Effector CD8-positive, alpha-beta T cell (primary cell): ENCODE measurements at regions not wholly inside any gene's neighbourhood (a gene's known extent, or its start where the extent isn't known, plus 50 kb on each side); places are given as distances from the start of the nearest gene placed in this dataset.
"Not testable (repeated sequence)": the region's sequence is repeated elsewhere in the genome, so short reads cannot be mapped to it uniquely, and the experiment has no call there.

Experiments
- DNase-seq: peaks from one replicate; lab custom pipeline; 2025; lab: John Stamatoyannopoulos, UW

- not testable (repeated sequence) for DNase-seq
Measured at GRCh38 chr6:30807566-30807965, 63.2 kb upstream of the IER3 start.

- DNase-seq: no peak
Measured at GRCh38 chr6:30806581-30807183, 62.3 kb upstream of the IER3 start.

GRCh38 chr6:30804333-30804732 lies 60.0 kb upstream of the IER3 start:
- no peak for DNase-seq

- no peak for DNase-seq
Measured at GRCh38 chr6:30802731-30803130, 58.4 kb upstream of the IER3 start.

GRCh38 chr6:30801950-30802349 lies 57.6 kb upstream of the IER3 start:
- DNase-seq: no peak

GRCh38 chr6:30800871-30801270 lies 56.5 kb upstream of the IER3 start:
- DNase-seq: no peak

- no peak for DNase-seq
Measured at GRCh38 chr6:30799210-30799609, 54.9 kb upstream of the IER3 start.

GRCh38 chr6:30798494-30798893 lies 54.1 kb upstream of the IER3 start:
- no peak for DNase-seq

GRCh38 chr6:30795549-30796293 lies 51.4 kb upstream of the IER3 start:
- DNase-seq: no peak
